HL-60 (cell line): ENCODE measurements at regions not wholly inside any gene's neighbourhood (a gene's known extent, or its start where the extent isn't known, plus 50 kb on each side); places are given as distances from the start of the nearest gene placed in this dataset.

Experiments
- CTCF ChIP-seq: IDR thresholded peaks from one replicate; pipeline ENCODE4 v1.5.1; 2011; ENCODE audit warnings: low read length, control low read depth, inconsistent platforms; ENCODE audit not compliant: insufficient read depth
- GABPA ChIP-seq: IDR thresholded peaks from 2 replicates; pipeline ENCODE4 v1.6.1; 2012; ENCODE audit warnings: low read depth
- REST ChIP-seq: IDR thresholded peaks from 2 replicates; pipeline ENCODE4 v1.6.1; 2012; ENCODE audit warnings: low read depth; ENCODE audit not compliant: insufficient replicate concordance

GRCh38 chr1:218671573-218671972 lies 326.4 kb downstream of the TGFB2 start:
- TF ChIP-seq REST (no peak), CTCF (no peak), GABPA (no peak)
